COR-L47 (cell line): ENCODE measurements at regions not wholly inside any gene's neighbourhood (a gene's known extent, or its start where the extent isn't known, plus 50 kb on each side); places are given as distances from the start of the nearest gene placed in this dataset.
"Not testable (repeated sequence)": the region's sequence is repeated elsewhere in the genome, so short reads cannot be mapped to it uniquely, and the experiment has no call there.

Source experiments
- DNase-seq: peaks from one replicate; lab custom pipeline; 2025; lab: John Stamatoyannopoulos, UW

DNA sequence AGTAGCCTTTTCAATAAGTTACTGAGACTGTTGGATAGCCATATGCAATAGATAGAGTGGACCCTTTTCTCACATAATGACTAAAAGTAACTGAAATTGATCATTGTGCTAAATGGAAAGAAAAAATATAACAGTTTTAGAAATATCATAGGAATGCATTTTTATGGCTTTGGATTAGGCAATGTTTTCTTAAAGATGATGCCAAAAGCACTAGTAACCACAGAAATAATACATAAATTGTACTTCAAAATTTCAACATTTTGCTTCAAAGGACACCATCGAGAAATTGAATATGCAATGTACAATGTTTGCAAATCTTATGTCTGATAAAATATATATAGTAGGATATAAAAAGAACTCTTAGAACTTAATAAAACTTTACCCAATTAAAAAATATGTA is 1267.5 kb upstream of the CDH9 start:
- DNase-seq = no peak

DNA sequence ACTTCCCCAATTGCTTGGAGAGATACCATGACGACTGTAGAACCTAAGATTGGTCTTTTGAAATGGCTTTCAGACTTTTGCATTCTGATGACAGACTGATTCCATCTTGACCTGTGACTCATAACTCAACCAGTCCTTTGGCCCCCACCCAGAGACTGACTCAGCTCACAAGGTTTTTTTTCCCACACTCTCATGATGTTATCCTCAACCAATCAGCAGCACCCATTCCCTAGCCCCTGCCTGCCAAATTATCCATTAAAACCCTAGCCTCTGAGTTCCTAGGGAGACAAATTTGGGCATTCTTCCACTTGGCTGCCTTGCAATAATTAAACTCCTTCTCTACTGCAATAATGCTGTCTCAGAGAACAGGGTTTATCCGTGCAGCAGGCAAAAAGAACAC is 1263.3 kb upstream of the CDH9 start:
- no peak for DNase-seq

DNA sequence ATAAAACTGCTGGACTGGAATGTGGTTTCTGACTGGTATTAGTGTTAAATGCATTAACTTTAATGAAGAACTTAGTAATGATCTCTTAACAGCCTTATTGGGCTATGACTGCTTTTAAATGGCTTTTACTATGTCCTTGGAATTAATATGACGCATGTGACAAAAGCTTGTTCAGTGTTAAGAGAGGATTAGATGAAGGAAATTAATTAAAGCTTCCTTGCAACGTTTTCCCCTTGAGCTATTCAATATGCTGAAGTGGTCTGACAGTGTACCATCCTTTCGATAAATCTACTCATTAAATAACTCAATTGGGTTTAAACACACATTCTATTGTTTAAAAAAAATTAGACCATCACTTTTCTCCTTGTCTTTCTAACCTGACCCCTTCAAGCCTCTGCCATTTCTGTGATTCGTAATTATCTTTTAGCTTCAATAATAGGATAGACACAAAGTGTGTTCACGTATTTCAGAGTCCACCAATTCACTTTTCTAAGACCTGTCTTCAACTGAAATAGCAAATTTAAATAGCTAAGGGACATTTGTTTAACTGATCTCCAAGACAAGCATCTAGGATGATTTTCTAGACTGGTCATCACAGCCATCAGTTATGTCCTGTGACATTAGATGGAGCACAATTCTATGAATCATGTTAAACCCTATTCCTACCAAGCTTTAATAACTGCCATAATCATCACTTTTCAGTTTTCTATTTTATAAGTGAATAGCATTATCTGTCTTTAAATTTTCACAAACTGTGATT is 1258.0 kb upstream of the CDH9 start:
- DNase-seq = no peak

DNA sequence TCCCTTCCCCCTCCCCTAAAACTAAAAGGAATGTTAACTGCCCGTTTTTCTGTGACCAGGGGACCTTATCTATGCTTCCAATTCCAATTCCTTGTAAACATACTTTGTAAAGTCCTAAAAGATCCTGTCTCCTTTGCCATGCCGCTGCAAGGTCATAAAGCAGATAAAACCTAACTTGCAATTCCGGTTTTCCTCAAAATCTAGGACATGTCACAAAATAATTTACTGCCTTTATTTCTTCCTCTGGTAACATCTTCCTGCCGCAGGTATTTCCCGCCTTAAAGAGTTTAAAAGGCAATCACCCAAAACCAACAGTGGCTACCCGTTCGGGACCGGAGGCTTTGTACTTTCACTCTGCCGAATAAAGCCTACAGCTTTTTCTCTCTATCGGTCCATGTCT is 1248.6 kb upstream of the CDH9 start:
- not testable (repeated sequence) for DNase-seq

DNA sequence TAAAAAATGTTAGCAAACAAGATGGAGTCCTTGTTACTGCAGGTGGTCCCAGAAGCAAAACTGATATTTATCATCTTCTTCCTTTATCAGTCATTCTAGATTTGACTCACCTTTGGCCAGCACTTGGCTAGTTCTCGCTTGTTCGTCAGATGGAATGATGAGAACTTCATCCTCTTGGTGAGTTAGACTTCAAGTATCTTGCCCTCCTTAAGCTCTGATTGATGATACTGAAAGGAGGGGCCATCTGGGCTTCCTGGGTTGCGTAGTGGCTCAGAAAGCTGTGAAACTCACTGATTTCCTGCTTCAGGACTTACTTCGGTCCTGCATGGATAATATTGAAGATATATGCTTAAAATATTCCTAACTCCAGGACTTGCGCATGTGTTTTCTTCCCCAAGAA is 1248.2 kb upstream of the CDH9 start:
- DNase-seq = no peak

DNA sequence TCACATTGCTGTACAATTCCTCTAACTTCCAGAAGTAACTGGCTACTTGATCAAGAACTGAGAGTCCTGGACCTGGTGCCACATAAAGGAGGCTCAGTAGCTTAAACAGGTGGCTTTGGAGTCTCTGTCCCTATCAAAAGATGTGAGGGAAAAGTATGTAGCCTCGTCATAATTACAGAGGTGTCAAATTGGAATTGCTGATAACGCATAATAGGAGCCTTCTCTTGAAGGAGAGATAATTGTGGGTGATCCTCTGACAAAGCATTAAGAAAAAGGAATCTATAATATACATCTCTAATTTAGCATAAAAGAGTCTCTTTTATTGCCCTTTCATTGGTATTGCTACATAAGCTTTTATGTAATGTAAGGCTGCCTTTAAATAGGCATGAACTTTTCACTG is 1246.4 kb upstream of the CDH9 start:
- no peak for DNase-seq

DNA sequence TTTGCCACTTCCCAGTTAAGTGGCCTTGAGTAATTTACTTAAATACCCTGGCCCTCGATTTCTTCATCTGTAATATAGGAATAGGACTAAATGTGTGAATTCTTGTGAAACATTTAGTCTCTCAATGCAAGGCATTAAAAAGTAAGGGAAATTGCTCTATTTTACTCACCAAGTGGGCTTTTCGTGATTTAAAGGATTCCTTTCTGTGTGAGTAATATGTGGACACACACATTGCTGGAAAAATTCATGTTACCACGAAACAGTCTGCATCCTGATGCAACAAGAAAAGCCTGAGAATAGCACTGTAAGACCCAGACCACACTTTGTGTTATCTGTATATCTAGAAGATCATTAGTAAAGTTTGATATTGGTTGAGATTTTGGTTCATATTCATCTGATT is 1243.0 kb upstream of the CDH9 start:
- no peak for DNase-seq

DNA sequence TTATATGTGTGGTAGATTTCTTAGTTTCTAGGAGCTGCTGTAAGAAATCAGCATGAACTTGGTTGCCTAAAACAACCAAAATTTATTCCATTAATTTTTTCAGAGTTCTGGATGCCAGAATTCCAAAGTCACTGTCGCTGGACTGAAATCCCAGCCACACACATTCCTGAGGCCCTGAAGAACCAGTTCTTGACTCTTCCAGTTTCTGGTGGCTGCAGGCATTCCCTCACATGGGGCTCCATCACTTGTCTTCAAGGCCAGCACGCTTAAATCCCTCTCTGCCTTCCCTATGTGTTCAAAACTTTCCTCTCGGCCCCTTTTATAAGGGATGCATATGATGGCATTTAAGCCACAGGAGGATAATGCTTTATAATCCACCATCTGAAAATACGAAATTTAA is 1237.5 kb upstream of the CDH9 start:
- no peak for DNase-seq

DNA sequence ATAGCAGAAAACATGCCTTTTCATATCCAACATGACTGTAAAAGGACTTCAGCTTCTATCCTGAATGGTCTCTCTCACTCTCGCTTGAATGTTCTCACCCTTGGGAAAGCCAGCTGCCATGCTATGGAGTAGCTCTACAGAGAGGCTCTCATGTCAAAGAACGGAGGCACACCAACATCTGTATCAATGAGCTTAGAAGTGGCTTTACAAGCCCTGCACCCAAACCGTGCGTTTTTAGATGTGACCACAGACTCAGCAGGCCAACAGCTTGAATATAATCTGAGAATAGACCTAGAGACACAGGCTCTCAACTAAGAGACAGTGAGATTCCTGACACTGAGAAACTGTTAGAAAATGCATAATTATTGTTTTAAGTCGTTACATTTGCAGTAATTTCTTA is 1231.6 kb upstream of the CDH9 start:
- DNase-seq = no peak

DNA sequence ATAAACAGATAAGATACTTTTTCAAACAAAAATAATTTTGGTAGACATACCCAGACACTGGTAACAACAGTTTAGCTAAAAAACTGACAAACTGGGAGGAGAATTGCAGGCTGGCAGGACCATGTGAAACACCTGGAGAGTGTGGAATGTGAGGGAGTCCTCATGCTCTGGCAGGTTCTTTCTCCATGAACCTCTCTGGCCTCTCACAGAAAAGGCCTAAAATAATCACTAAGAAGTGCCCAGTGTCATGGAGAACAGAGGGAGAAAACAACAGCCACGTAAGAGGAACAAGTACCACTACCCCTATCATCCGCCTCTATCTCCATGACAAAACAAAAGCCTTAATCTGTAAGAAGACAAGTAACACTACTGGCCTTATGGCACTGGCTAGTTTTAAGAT is 1227.5 kb upstream of the CDH9 start:
- DNase-seq = no peak

DNA sequence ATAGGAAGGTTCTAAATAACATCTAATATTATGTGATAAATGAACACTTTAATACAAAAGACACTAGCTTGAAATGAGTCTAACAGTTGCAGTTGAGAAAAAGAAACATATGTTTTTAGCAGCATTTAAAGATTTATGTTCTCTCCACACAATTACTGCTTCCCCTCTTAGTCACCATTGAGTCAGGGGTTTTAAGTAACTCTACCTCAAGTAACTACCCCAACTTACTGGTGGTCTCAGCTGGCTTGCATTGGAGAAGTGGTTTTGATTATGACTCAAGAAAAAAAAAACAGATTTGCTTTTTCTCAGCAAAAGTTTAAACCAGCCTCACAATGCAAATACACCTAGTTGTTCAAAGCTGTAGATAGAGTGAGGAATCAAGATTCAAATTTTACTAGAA is 1216.5 kb upstream of the CDH9 start:
- DNase-seq = no peak

DNA sequence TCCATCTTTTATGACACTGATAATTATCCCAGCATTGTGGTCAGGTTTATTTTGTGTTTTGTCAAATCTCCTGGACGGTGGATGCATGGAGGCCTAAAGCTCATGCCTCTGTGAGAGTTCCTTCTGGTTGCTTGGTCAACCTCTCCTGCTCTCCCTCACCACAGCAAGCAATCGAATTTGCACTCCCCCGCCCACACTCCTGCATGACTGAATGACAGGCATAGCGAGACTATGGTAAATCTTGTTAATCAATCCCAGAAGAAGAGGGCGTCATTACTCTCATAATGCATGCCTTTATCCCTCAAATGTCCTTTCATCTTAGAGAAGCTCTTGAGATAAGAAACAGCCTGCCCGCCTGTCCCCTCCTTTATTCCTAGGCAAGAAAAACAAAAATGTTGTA is 1215.0 kb upstream of the CDH9 start:
- no peak for DNase-seq

DNA sequence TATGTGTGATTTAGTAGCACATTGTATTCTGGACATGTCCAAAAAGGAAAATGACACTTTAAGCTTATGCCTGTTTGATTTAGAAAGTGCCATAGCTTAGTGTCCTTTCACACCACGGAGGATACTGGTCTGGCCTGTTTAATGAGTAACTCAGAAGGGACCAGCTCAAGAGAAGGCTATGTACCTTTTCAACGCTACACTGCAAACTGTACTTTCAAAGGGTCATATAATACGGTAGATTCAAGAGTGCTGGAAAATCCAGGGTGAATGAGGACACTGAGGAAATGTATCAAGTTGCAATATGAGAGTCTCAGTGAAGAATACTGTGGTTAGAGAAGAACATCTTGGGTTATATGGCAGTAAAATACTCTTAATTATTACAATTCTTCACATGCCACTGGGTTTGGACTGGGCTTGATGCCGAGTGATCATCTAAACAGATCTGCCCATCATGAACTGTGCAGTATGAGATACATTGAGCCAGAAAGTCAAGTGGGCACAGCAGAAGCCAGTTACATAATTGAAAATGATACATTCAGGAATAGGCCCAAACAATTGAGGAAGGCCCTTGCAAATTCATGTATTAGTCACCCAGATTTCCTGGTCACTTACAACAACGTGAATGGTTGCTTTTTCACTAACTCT is 1211.5 kb upstream of the CDH9 start:
- DNase-seq = no peak

DNA sequence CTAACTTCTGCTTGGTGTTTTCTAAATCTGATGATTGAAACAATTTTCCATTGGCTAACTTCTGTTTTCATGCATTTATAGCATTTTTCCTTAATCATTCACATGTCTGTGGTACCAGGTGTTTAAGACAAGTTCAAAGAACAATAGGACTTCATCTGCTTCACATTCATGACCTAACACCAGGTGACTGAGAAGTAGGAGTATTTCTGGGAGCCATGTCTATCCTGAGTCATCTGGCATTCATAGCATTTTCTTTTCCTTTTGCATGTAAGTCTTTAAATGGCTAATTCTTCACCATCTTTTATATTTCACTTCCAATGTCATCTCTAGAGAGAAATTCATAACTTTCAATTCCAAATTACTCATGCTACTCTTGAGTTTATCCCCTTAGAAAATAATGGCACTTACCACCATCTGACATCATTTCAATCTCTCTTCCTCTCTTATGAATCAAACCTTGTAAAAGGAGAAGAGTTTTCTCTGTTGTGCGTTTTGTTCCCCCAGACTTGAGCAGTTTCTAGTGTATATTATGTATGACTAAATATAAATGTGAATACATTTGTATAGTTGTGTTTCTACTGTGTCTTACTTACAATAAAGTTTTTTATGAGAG is 1196.1 kb upstream of the CDH9 start:
- no peak for DNase-seq

DNA sequence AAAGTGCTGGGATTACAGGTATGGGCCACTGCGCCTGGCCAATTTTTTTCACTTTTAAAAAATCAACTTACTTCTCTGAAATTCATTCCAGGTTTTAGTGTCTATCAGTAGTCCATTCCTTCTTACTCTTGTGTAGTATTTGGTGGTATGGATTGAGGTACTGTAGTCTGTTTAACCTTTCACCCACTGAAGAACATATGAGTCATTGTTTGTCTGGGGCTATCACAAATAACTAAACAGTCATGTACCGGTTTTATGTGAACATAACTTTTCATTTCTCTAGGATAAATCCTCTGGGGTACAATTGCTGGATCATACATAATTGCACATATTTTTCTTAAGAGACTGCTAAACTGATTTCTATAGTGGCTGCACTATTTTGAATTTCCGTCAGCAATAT is 1188.0 kb upstream of the CDH9 start:
- no peak for DNase-seq

DNA sequence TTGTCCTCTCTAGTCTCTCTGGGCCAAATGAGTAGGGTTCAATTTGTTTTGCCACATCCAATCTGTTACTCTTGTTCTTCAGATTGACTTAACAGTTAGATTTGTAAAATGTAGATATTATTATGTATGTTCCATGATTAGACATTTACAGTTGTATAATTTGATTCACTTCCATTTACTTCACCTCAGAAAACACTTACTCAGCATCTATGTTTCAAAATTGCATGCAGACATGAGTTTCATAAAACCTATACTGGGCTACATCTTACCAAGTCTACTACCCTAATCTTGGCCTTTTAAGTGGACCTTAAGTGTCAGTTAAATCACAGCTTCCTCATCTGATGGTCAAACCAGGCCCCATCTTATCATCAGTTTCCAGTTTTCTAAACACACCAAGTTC is 1181.2 kb upstream of the CDH9 start:
- no peak for DNase-seq

DNA sequence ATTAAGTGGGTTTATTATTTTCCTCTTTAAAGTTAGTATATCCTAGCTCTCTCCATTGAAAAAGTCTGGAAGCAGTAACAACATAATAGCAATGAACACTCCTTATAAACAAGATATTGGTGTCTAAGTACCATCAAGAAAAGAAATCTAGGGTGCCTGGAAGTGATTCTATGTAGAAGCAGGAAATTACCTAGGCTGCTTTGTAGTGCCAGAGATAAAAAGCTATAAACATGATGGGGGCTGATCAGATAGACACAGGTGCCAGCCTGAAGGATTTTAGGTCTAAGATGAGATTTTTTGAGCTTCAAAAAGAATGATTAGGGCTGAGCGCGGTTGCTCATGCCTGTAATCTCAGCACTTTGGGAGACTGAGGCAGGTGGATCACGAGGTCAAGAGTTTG is 1179.3 kb upstream of the CDH9 start:
- DNase-seq = no peak

DNA sequence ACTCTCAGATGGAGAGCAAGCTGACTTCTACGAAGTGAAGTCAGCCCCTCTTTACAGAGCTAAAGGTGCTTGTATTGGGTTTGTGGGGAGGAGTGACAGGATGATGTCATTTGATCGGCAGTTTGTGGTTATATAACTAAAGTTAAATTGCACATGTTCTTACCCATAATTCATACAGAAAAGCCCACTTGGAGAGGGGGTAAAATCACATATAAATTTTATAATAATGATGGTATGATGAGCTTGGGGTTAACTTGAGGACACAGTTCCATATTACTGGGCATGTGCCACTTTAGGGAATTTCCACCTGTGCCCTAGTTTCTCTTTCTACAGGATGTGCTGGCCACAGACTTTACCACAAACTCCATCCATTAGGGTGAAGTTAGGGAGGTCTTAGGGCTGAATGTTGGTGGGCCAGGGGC is 1178.6 kb upstream of the CDH9 start:
- no peak for DNase-seq

DNA sequence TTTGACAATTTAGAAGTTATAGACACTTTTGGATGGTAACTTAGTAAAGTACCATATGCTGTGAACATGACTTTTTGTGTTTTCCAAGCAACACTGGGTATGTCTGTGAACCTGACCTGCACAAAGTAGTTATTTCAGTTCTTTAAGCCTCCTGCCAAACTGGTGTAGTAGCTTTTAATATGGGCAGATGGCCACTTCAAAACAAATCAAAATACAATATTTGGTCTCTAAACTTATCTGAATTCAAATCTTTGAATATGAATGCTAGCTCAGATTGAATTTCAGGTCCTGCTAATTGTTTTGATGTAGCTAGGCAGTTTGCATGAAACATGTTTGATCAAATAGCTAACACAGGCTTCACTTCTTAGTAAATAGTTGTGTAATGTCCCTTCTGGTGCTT is 1176.7 kb upstream of the CDH9 start:
- no peak for DNase-seq

DNA sequence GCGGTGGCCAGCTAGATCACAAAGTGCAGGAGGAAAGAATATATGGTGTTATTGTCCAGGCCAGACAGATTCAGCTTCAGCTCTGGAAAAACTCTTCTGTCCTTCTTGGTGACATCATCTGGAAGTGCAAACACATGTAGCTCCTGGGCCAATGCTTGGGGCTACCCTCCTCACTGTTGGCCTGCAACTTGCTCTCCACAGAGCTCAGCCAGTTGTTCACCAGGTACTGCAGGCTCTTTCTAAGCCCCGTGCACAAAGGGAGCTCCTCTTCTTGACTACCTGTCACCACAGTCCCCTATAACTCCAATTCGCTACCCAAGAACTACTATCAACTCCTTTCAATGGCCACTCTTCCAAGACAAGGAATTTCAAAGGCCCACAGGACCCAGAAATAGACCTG is 1175.9 kb upstream of the CDH9 start:
- no peak for DNase-seq

DNA sequence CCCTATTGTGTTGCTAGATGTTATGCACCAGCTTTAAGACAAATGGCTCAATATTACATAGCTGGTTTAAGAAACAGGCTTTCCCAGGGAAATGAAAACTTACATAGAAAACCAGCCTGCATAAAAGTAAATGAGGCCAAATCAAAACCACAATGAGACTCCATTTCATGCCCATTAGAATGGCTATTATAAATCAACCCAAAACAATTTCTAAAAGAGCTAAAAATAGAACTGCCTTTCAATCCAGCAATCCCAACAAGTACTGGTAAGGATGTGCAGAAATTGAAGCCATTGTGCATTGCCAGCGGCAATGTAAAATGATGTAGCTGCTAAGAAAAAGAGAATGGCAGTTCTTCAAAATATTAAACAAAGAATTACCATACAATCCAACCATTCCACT is 1170.0 kb upstream of the CDH9 start:
- no peak for DNase-seq

DNA sequence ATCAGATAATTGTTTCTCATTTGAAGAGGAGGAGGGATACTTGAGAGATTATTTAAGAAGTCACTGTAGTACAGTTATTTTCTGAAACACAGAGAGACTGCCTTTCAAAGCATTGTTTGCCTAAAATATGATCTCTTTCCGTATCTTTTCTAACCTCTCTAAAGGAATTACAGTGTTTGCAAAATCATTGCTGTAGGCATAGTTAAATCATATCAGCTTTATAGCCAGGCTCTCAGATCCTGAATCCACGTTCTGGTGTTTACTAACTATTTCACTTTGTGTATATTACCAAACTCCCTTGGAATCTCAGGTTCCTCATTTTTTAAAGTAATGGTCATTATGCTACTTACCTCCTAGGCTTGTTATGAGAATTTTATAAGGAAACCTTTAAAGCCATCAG is 1151.6 kb upstream of the CDH9 start:
- no peak for DNase-seq

DNA sequence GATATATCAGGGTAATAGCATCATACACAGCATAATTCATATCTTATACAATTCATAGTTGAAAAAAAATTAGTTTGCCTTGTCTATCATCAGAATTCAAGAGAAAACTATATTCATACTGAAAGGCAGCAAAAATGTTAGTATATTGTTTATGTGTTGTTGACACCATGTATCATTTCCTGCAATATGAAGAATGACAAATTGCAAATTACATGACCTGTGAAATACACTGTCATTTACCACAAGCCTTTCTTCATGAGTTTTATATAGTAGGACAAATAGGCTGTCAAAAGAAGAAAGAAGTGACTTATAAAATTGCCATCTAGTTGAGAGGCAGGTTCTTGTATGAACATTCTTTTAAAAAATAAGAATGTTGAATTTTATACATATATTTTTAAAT is 1136.3 kb upstream of the CDH9 start:
- no peak for DNase-seq

DNA sequence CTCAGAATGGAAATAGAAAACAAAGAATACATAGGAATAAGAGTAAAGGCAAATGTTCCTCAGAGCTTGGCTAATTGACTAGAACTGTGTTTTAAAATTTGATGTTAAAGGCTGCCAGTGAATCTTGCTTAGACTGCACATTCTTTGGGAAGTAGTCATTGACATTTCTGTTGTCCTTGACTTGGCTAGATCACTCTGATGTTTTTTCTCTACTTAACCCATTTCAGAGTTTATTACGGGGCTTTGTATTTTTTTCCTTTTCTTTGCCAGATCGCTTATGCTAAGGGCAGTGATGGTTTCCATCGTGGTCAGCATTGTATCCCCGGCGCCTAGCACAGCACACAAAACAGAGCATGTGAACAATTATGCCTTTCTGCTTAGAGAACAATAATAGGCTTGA is 1126.7 kb upstream of the CDH9 start:
- no peak for DNase-seq
